Erythroblast (primary cell): ENCODE measurements at regions not wholly inside any gene's neighbourhood (a gene's known extent, or its start where the extent isn't known, plus 50 kb on each side); places are given as distances from the start of the nearest gene placed in this dataset.

Experiments used
- GATA1 ChIP-seq: IDR thresholded peaks from 2 replicates; pipeline ENCODE4 v1.6.1; 2011; ENCODE audit warnings: low read depth, mild to moderate bottlenecking, control low read depth, low read length, moderate library complexity
- POLR2A ChIP-seq: IDR thresholded peaks from 2 replicates; pipeline ENCODE4 v1.6.1; 2011; ENCODE audit warnings: mild to moderate bottlenecking, low read length

DNA sequence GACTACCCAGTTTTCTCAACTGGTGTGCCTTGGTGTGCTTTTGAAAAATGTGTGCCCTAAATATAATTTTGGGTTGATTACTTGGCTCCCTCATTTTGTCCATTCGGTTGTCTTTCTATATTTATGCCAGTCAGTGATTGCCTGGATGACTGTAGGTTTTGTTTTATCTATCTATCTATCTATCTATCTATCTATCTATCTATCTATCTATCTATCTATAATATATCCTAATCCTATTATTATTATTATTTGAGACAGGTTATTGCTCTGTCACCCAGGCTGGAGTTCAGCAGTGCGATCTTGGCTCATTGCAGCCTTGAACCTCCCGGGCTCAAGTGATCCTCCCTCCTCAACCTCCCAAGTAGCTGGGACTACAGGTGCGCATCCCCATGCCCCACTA is 111.4 kb upstream of the GRK3 start:
- TF ChIP-seq POLR2A (no peak), GATA1 (no peak)
